ENCODE measurements at regions not wholly inside any gene's neighbourhood (a gene's known extent, or its start where the extent isn't known, plus 50 kb on each side); places are given as distances from the start of the nearest gene placed in this dataset.

DNA sequence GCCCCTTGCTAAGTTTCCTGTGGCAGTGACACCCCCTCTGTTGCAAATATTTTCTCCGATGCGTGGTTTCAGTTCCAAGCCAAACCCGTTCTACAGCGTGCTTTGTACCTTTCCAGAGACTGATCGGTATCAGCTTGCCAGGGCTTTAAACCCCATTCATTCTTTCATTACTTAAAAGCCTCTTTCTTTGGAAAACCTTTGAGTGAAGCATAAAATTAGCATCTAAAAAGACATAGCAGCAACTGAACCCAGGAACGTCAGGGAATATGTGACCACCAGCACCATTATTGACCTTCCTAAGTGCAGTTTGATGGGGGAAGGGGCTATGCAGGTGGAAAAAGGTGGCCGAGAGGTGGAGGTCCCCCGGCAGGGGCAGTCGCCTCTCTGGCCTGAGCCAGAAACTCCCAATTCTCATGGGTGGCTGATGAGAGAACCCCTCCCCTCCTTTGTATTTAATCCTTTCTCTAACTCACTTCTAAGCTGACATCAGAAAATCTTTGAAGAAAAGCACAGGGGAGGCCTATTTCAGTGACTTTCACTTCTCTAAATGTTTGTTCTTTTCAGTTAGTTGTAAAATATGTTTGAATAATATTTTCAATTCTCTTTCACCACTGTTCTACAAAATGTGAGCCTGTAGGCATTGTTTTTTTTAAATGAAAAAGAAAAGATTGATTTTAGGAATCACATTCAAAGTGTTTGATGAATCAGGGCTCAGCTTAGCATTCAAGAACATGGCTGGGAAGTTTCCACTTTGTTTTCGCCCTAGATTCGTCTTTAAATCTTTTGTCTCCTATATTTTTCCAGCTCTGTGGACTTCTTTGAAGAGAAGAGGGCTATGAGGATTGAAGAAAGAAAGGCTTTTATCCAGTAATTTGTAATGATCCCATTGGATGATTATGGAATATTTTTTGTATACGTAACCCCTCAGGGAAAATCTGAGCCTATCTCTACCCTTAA, 89.2 kb downstream of the RSPH3 start:
- TF ChIP-seq, protein P1, sequence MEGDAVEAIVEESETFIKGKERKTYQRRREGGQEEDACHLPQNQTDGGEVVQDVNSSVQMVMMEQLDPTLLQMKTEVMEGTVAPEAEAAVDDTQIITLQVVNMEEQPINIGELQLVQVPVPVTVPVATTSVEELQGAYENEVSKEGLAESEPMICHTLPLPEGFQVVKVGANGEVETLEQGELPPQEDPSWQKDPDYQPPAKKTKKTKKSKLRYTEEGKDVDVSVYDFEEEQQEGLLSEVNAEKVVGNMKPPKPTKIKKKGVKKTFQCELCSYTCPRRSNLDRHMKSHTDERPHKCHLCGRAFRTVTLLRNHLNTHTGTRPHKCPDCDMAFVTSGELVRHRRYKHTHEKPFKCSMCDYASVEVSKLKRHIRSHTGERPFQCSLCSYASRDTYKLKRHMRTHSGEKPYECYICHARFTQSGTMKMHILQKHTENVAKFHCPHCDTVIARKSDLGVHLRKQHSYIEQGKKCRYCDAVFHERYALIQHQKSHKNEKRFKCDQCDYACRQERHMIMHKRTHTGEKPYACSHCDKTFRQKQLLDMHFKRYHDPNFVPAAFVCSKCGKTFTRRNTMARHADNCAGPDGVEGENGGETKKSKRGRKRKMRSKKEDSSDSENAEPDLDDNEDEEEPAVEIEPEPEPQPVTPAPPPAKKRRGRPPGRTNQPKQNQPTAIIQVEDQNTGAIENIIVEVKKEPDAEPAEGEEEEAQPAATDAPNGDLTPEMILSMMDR (IDR thresholded peaks at IDR 0.05; ENCODE audit: borderline replicate concordance, extremely low read depth, low read length, poor library complexity, severe bottlenecking): no peak
- TF ChIP-seq EZH2 (IDR thresholded peaks at IDR 0.05; ENCODE audit: borderline replicate concordance, low read depth, low read length, severe bottlenecking): no peak

All from DND-41 (cell line).